AG09309 (cell line): ENCODE measurements at regions not wholly inside any gene's neighbourhood (a gene's known extent, or its start where the extent isn't known, plus 50 kb on each side); places are given as distances from the start of the nearest gene placed in this dataset.

Source experiments
- DNase-seq: peaks from one replicate; pipeline ENCODE4 v3.0.0-alpha.2; 2010; ENCODE audit warnings: low read depth
- H3K4me3 ChIP-seq: 2 replicates; pipeline ENCODE4 v1.5.1; 2011; ENCODE audit warnings: mild to moderate bottlenecking, low read depth, low read length, moderate library complexity; ENCODE audit not compliant: control insufficient read depth
- CTCF ChIP-seq: IDR thresholded peaks from 2 replicates; pipeline ENCODE4 v1.5.1; 2011; ENCODE audit warnings: mild to moderate bottlenecking, low read depth, low read length, inconsistent platforms; ENCODE audit not compliant: insufficient read depth, control insufficient read depth; ENCODE audit errors: missing control alignments

DNA sequence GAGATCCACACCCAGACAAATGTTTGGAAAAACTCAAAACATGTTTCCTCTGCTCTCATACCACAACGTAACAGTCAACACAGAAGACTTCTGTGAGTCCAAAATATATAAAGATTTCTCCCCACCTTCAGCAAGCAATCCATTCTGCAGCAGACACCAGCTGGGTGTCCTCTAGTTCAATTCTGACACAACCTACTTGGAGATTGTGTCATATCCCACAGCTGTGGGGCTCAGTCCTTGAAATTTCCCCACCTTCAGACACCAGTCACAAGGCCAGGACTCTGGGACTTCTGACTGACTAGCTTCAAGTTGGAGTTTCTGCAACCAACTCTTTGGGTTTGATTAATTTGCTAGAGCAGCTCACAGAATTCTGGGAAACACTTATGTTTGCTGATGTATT is 244.8 kb upstream of the CDYL start:
- DNase-seq, result no peak
- TF ChIP-seq CTCF, result no peak
- no peak overlapping the region for H3K4me3 ChIP-seq

- H3K4me3 ChIP-seq, result no peak overlapping the region
- TF ChIP-seq CTCF, result no peak
- DNase-seq, result no peak
These were observed 253.8 kb upstream of the CDYL start for GRCh38 chr6:4522453-4522852.

- DNase-seq, result no peak
- H3K4me3 ChIP-seq, result no peak overlapping the region
- TF ChIP-seq CTCF, result no peak
These were observed 255.1 kb upstream of the CDYL start for GRCh38 chr6:4521070-4521469.

GRCh38 chr6:4518506-4518905 is 257.7 kb upstream of the CDYL start:
- no peak for TF ChIP-seq CTCF
- no peak overlapping the region for H3K4me3 ChIP-seq
- peak; percentile 25 for DNase-seq

GRCh38 chr6:4516206-4516605 is 260.0 kb upstream of the CDYL start:
- TF ChIP-seq CTCF, result no peak
- DNase-seq, result no peak
- no peak overlapping the region for H3K4me3 ChIP-seq

GRCh38 chr6:4513561-4513960 is 262.6 kb upstream of the CDYL start:
- H3K4me3 ChIP-seq, result no peak overlapping the region
- no peak for TF ChIP-seq CTCF
- DNase-seq, result no peak

DNA sequence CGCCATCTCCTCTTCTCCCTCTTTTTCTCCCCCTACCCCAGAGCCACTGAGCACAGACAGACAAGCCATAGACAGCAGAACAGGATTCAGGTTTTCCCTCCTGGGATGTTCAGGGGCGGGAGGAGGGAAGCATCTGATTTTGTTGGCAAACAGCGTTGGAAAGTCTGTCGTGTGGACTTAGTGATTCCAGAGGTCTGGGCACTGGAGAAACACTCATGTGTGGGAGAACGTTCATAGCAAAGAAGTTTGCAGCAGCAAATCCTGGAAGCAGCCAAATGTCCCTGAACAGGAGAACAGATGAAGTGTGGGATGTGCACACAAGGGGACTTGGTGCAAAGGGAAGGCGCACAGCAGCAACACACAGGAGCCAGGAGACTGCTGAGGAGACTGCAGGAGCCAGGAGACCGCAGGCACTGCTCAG is 264.1 kb upstream of the CDYL start:
- no peak for TF ChIP-seq CTCF
- no peak for DNase-seq
- no peak overlapping the region for H3K4me3 ChIP-seq
